ENCODE measurements at regions not wholly inside any gene's neighbourhood (a gene's known extent, or its start where the extent isn't known, plus 50 kb on each side); places are given as distances from the start of the nearest gene placed in this dataset.

- no peak for DNase-seq (ENCODE audit: low read depth)
Measured at GRCh38 chr21:15526798-15527197, 203.0 kb upstream of the USP25 start.

GRCh38 chr21:15528346-15528745 is 201.4 kb upstream of the USP25 start:
- DNase-seq (ENCODE audit: low read depth) = no peak

GRCh38 chr21:15531986-15532385 is 197.8 kb upstream of the USP25 start:
- no peak for DNase-seq (ENCODE audit: low read depth)

DNA sequence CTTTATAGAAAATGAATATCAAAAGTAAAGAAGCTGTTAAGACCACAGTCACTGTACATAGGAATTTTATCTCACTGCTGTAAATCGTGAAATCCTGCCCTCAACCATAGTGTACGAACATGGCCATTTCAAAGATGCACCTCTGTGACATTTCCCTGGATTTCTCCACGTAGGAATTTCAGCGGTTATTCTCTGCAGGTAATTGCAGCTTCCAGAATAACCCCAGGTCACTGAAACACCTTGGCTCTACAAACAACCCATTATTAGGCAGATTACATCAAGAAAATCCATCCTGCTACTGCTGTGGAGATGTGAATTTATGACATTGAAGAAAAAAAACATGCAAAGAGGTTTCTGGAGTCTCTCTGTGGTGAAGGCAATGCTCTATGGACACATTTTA is 196.2 kb upstream of the USP25 start:
- DNase-seq (ENCODE audit: low read depth) = no peak

GRCh38 chr21:15534450-15534886 is 195.3 kb upstream of the USP25 start:
- no peak for DNase-seq (ENCODE audit: low read depth)

DNA sequence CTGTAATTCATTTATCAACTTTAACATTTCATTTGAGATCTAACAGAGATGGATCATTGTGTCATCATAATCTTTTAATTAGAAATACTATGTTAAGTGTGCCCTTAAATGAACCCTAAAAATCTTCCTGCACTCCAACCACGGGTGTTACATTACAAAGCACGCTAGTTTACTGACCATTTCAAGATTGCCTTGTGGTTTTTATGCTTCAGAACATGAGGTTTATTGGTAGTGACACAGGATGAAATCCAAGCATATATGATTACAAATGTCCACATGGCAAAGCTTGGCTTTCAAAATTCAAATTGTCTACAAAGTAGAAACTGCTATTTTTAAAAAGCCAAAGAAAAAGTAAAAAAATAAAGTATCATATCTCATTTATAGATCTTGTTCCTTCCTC is 190.4 kb upstream of the USP25 start:
- peak; percentile 31 for DNase-seq (ENCODE audit: low read depth)

DNA sequence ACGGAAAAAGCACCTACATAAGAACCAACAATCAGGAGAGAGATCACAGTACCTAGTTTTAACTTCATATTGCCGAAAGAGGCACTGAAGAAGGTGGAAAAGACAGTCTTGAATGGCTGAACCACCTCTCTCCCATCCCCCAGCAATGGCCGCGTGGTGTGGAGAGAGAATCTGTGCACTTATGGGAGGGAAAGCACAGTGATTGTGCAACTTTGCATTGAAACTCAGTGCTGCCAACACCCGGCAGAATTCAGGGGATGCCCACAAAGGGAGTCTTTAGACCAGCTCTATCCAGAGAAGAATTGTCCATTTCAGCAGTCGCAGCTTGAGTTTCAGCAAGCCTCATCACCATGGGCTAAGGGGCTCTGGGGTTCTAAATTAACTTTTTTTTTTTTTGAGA is 186.3 kb upstream of the USP25 start:
- DNase-seq (ENCODE audit: low read depth) = no peak

DNA sequence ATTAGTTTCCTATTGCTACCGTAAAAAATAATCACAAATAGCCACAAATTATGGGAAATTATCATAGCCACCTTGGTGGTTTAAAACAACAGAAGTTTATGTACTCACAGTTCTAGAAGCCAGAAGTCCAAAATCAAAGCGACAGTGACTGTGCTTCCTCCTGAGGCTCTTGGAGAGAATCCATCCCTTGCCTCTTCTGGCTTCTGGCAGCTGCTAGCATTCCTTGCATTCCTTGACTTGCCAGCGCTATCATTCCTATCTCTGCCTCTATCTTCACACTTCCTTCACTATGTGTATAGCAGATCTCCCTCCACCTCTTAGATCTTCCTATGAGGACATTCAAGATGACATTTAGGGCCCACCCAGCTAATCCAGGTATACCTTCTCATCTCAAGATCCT is 180.1 kb upstream of the USP25 start:
- DNase-seq (ENCODE audit: low read depth) = peak; percentile 32

- peak; percentile 7 for DNase-seq (ENCODE audit: low read depth)
Measured at GRCh38 chr21:15552914-15553494, 176.8 kb upstream of the USP25 start.

- DNase-seq (ENCODE audit: low read depth) = peak; percentile 11
Measured at GRCh38 chr21:15557925-15558324, 171.9 kb upstream of the USP25 start.

- DNase-seq (ENCODE audit: low read depth) = no peak
Measured at GRCh38 chr21:15558884-15559283, 170.9 kb upstream of the USP25 start.

DNA sequence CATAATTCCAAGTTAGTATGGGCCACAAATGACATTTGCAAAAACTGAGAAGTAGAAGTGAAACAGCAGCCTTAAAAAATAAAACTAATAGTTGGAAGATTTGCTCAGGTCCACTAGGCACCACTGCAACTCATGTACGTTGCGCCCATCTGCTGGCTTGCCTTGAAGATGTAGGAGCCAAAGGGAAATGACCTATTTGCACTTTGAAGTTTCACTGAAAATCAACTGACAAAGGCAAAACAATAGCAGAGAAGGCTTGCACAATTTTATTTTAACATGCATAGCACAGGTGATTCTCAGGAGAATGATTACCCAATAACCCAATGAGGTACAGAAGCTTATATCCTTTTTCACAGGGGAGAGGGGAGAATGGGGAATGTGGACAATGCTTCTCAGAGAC is 170.1 kb upstream of the USP25 start:
- DNase-seq (ENCODE audit: low read depth) = no peak

DNA sequence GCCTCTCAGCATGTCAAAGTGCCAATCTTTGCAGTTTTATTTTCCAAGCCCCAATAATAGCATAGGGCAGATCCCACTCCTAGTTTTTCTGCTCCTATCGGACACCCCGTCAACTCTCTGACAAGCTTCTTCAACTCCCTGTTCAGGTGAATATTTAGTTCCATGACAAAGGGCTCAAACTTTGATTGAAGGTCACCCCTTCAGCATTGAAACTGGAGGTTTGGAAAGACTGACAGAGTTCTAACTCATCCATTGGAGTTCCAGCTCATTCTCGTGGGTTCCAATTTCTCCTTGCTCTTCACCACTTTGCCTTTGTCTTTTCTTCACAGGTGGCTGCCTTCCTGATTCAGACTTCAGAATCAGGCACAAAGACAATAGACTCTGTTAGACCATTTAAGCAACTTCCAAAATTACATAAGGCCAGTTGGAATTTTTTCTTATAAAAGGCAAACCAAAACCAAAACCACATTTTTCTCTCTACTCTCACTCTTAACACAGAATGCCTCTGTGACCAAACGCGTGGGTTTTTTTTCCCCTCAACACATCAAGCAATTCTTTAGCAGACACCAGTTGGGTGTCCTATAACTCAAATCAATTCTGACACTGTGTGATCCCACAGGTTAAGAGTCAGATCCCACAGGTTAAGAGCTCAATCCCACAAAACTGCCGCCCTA is 169.3 kb upstream of the USP25 start:
- DNase-seq (ENCODE audit: low read depth) = peak; percentile 2

GRCh38 chr21:15562748-15563147 is 167.0 kb upstream of the USP25 start:
- DNase-seq (ENCODE audit: low read depth) = no peak

DNA sequence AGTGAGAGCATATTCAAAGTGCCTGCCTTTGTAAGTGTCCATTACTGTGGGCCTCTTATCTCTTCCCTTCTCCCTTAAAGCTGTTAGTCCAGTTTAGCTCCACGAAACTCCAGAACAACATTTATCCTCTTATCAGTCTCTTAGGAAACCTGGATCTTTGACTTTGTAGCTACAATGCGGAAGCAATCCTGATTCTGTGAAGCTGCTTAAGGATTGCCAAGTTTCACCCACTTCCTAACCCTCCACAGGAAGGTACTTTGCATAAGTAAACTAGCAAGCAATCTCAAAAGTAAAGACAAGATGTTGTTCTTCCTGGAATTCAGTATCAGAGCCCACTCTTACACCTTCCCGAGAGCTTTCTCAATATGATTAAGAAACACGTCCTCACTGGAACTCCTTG is 164.9 kb upstream of the USP25 start:
- no peak for DNase-seq (ENCODE audit: low read depth)

- DNase-seq (ENCODE audit: low read depth) = no peak
Measured at GRCh38 chr21:15566703-15567102, 163.1 kb upstream of the USP25 start.

DNA sequence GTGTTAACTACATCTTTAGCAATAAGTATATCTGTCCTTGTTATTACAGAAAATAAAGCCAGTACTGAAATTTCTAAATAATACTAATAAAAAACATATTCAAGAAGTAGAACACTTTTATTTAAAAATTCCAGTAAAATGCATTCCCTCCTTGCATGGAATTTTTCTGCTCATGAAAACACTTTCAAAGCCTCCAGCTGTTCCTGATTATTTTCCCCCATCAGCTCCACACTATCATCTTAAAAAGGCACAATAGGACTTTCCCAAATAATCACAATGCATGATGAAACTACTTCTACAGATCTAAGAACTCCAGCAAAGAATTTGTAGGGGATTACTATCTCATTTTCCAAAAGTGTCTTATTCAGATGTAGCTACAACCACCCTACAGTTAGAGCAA is 162.6 kb upstream of the USP25 start:
- DNase-seq (ENCODE audit: low read depth) = no peak

- DNase-seq (ENCODE audit: low read depth) = no peak
Measured at GRCh38 chr21:15568516-15568915, 161.3 kb upstream of the USP25 start.

GRCh38 chr21:15586752-15587427 is 142.9 kb upstream of the USP25 start:
- DNase-seq (ENCODE audit: low read depth) = no peak

- peak; percentile 36 for DNase-seq (ENCODE audit: low read depth)
Measured at GRCh38 chr21:15592271-15592860, 137.4 kb upstream of the USP25 start.

DNA sequence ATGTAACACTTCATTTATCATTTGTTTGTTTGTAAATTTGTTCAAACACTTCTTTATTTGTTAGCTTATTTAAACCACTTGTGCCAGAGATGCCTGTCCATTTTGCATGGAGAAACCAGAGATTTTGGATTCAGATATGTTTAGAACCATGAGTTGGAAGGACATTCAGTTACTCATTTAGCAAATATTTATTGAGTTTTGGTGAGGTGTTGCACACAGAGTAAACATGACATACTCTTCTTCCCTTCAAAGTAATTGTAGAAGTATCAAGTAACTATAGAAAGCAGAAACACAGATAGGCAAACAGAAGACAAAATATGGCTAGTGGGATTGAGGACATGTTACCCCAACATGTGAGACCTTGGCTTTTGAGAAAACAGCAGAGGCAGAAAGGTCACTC is 136.8 kb upstream of the USP25 start:
- no peak for DNase-seq (ENCODE audit: low read depth)

GRCh38 chr21:15601390-15601789 is 128.4 kb upstream of the USP25 start:
- no peak for DNase-seq (ENCODE audit: low read depth)

- DNase-seq (ENCODE audit: low read depth) = peak; percentile 41
Measured at GRCh38 chr21:15604413-15604812, 125.4 kb upstream of the USP25 start.
